ENCODE measurements at regions not wholly inside any gene's neighbourhood (a gene's known extent, or its start where the extent isn't known, plus 50 kb on each side); places are given as distances from the start of the nearest gene placed in this dataset.

DNA sequence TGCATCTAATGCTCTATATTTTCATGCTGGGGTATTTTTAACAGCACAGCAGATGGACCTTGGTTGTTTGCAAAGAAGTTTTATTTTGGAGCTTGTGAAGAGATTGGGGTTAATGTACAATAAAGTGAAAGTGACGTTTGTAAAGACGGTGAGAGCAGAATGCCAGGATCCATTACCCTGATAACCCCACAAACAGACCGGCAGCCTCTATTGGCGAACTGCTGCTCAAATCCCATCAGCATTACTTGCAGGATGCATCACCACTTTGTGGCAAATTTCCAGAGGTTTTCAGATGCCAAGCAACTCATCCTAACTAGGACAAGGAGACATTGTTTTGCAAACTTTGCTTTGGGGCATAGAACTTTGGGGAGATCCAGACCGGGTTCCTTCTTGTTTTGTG lies 383.3 kb upstream of the ZNF462 start:
- peaks cover 47% of the 10 kb centered on the region for H3K4me1 ChIP-seq (ENCODE audit: insufficient read depth, low read length, poor library complexity, severe bottlenecking)
- H3K4me2 ChIP-seq (ENCODE audit: low read depth, low read length, poor library complexity, severe bottlenecking), result no peak overlapping the region
- no peaks in the 10 kb centered on the region for H4K20me1 ChIP-seq (ENCODE audit: insufficient read depth, low read length, poor library complexity, severe bottlenecking)
- H3K79me2 ChIP-seq (ENCODE audit: insufficient read depth, low read length), result no peaks in the 10 kb centered on the region
- TF ChIP-seq, protein P1, sequence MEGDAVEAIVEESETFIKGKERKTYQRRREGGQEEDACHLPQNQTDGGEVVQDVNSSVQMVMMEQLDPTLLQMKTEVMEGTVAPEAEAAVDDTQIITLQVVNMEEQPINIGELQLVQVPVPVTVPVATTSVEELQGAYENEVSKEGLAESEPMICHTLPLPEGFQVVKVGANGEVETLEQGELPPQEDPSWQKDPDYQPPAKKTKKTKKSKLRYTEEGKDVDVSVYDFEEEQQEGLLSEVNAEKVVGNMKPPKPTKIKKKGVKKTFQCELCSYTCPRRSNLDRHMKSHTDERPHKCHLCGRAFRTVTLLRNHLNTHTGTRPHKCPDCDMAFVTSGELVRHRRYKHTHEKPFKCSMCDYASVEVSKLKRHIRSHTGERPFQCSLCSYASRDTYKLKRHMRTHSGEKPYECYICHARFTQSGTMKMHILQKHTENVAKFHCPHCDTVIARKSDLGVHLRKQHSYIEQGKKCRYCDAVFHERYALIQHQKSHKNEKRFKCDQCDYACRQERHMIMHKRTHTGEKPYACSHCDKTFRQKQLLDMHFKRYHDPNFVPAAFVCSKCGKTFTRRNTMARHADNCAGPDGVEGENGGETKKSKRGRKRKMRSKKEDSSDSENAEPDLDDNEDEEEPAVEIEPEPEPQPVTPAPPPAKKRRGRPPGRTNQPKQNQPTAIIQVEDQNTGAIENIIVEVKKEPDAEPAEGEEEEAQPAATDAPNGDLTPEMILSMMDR (conservative IDR thresholded peaks at IDR 0.05; ENCODE audit: low read length), result no peak
- TF ChIP-seq EZH2phosphoT487 (IDR thresholded peaks at IDR 0.05; ENCODE audit: borderline replicate concordance), result no peak
- no peaks in the 10 kb centered on the region for H3K27me3 ChIP-seq (ENCODE audit: insufficient read depth, low read length, poor library complexity, severe bottlenecking)
- no peaks in the 10 kb centered on the region for H3K9me2 ChIP-seq (replicated peaks; ENCODE audit: low read depth, low read length)
- H3K9ac ChIP-seq (ENCODE audit: low read depth, low read length, poor library complexity, severe bottlenecking), result no peak overlapping the region
- no peak overlapping the region for H3K4me3 ChIP-seq (ENCODE audit: low read length, poor library complexity, severe bottlenecking)
- H3K36me3 ChIP-seq (ENCODE audit: insufficient read depth, low read length), result no peaks in the 10 kb centered on the region
- H3F3A ChIP-seq (ENCODE audit: low read depth), result no peaks in the 10 kb centered on the region
- no peak overlapping the region for H2AFZ ChIP-seq (ENCODE audit: low read length)
- H3K9me3 ChIP-seq (ENCODE audit: insufficient read depth, low read depth, low read length), result no peaks in the 10 kb centered on the region

DNA sequence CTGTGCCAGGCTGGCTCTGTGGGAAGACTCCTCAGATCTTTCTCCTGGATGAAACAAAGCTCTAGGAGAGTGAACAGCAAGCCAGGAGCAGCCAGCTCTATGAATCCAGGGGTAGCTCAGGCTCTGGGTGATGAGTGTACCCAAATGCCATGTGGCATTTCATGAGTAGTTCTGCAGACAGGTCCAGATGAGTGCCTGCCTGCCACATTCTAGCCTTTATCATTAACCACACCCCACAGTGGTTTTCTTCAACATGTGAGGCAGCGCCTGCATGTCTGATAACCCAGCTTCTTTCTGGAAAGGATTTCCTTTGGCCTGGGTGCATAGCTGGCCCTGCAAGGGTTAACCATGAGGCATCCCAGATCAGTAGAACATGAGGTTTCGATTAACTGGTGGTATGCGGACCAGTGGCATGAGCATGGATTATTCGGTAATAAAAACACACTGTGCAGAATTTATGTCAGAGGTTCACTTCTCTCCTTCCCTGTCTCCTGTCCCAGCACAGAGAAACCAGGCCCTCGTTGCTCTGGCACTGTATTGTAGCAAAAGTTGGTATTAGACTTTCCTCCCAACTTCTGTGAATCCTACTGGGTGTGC lies 381.9 kb upstream of the ZNF462 start:
- no peaks in the 10 kb centered on the region for H3K36me3 ChIP-seq (ENCODE audit: insufficient read depth, low read length)
- H3K4me3 ChIP-seq (ENCODE audit: low read length, poor library complexity, severe bottlenecking), result no peak overlapping the region
- no peaks in the 10 kb centered on the region for H3K79me2 ChIP-seq (ENCODE audit: insufficient read depth, low read length)
- peaks cover 47% of the 10 kb centered on the region for H3K4me1 ChIP-seq (ENCODE audit: insufficient read depth, low read length, poor library complexity, severe bottlenecking)
- H3K27me3 ChIP-seq (ENCODE audit: insufficient read depth, low read length, poor library complexity, severe bottlenecking), result no peaks in the 10 kb centered on the region
- H3F3A ChIP-seq (ENCODE audit: low read depth), result no peaks in the 10 kb centered on the region
- no peak overlapping the region for H3K9ac ChIP-seq (ENCODE audit: low read depth, low read length, poor library complexity, severe bottlenecking)
- H4K20me1 ChIP-seq (ENCODE audit: insufficient read depth, low read length, poor library complexity, severe bottlenecking), result no peaks in the 10 kb centered on the region
- TF ChIP-seq EZH2phosphoT487 (IDR thresholded peaks at IDR 0.05; ENCODE audit: borderline replicate concordance), result no peak
- TF ChIP-seq, protein P1 (conservative IDR thresholded peaks at IDR 0.05; ENCODE audit: low read length), result no peak
- peak overlapping the region; percentile 2 for H3K4me2 ChIP-seq (ENCODE audit: low read depth, low read length, poor library complexity, severe bottlenecking)
- no peaks in the 10 kb centered on the region for H3K9me3 ChIP-seq (ENCODE audit: insufficient read depth, low read depth, low read length)
- H3K9me2 ChIP-seq (replicated peaks; ENCODE audit: low read depth, low read length), result no peaks in the 10 kb centered on the region
- no peak overlapping the region for H2AFZ ChIP-seq (ENCODE audit: low read length)

DNA sequence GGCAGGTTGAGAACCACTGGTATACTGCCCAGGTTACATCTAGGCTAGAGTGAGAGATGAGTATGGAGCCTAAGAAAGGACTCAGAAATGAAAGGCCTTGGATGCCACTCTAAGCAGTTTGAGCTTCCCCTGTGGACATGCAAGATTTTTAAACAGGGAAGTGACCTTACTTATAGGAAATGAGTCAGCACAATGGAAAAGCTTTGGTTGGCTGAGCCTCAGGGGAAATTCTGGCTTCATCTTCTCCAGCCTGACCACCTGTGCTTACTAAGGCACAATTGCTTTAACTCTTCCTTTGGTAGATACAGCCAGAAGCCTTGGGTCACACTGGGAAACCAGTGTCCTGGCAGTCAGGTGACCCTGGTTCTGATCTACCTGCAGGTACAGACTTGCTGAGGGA lies 380.2 kb upstream of the ZNF462 start:
- Histone ChIP-seq H3K9me3 (ENCODE audit: insufficient read depth, low read depth, low read length) (no peaks in the 10 kb centered on the region), H4K20me1 (ENCODE audit: insufficient read depth, low read length, poor library complexity, severe bottlenecking) (no peaks in the 10 kb centered on the region), H3K4me2 (ENCODE audit: low read depth, low read length, poor library complexity, severe bottlenecking) (peak overlapping the region; percentile 31), H3K79me2 (ENCODE audit: insufficient read depth, low read length) (no peaks in the 10 kb centered on the region), H3K4me1 (ENCODE audit: insufficient read depth, low read length, poor library complexity, severe bottlenecking) (peaks cover 47% of the 10 kb centered on the region), H3K27me3 (ENCODE audit: insufficient read depth, low read length, poor library complexity, severe bottlenecking) (no peaks in the 10 kb centered on the region), H2AFZ (ENCODE audit: low read length) (no peak overlapping the region), H3K36me3 (ENCODE audit: insufficient read depth, low read length) (no peaks in the 10 kb centered on the region), H3K9ac (ENCODE audit: low read depth, low read length, poor library complexity, severe bottlenecking) (no peak overlapping the region), H3K4me3 (ENCODE audit: low read length, poor library complexity, severe bottlenecking) (no peak overlapping the region), H3K9me2 (replicated peaks; ENCODE audit: low read depth, low read length) (no peaks in the 10 kb centered on the region), H3F3A (ENCODE audit: low read depth) (no peaks in the 10 kb centered on the region)
- TF ChIP-seq, protein P1 (conservative IDR thresholded peaks at IDR 0.05; ENCODE audit: low read length), result no peak
- TF ChIP-seq EZH2phosphoT487 (IDR thresholded peaks at IDR 0.05; ENCODE audit: borderline replicate concordance), result no peak

Measured in Loucy (cell line).